Fibroblast of lung (primary cell): ENCODE measurements at regions not wholly inside any gene's neighbourhood (a gene's known extent, or its start where the extent isn't known, plus 50 kb on each side); places are given as distances from the start of the nearest gene placed in this dataset.

ENCODE experiments used
- EZH2 ChIP-seq: IDR thresholded peaks from 2 replicates; pipeline ENCODE4 v1.5.1; 2012; ENCODE audit warnings: low read length, control low read depth, mild to moderate bottlenecking; ENCODE audit errors: missing control alignments
- TF ChIP-seq, protein P1 (sequence below), 2 donors: IDR thresholded peaks in 1 of 2; conservative IDR thresholded peaks in 1 of 2; 1 replicate in 1 of 2; 2 replicates in 1 of 2; pipeline ENCODE4 v1.5.1; 2011 to 2012; ENCODE audit warnings: low read length in 2 of 2, control low read depth in 1 of 2, inconsistent platforms in 1 of 2, low read depth in 1 of 2, mild to moderate bottlenecking in 1 of 2

DNA sequence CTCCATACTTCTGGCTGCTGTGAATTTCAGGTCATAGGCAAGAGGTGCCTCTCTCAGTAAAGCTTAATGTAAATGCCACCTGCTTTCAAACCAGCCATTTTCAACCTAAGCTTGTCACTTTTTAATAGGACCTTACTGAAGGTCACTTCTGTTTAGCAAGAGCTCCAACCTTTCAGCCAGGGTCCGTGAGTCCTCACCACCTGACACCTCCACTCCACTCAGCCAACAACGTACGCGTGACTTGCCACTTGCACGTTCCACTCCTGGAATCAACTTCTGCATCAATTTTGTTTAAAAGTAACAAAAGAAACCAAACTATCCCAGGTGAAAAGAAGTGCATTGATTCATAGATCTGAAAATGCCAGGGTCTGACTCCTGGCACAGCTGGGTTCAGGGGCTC is 114.4 kb downstream of the TRIM29 start:
- TF ChIP-seq, protein P1, sequence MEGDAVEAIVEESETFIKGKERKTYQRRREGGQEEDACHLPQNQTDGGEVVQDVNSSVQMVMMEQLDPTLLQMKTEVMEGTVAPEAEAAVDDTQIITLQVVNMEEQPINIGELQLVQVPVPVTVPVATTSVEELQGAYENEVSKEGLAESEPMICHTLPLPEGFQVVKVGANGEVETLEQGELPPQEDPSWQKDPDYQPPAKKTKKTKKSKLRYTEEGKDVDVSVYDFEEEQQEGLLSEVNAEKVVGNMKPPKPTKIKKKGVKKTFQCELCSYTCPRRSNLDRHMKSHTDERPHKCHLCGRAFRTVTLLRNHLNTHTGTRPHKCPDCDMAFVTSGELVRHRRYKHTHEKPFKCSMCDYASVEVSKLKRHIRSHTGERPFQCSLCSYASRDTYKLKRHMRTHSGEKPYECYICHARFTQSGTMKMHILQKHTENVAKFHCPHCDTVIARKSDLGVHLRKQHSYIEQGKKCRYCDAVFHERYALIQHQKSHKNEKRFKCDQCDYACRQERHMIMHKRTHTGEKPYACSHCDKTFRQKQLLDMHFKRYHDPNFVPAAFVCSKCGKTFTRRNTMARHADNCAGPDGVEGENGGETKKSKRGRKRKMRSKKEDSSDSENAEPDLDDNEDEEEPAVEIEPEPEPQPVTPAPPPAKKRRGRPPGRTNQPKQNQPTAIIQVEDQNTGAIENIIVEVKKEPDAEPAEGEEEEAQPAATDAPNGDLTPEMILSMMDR (conservative IDR thresholded peaks at IDR 0.05 in 1 of 2, IDR thresholded peaks at IDR 0.05 in 1 of 2; ENCODE audit: low read depth in 1 of 2, low read length in 2 of 2), result no peak
- no peak for TF ChIP-seq EZH2
